Erythroblast (primary cell): ENCODE measurements at regions not wholly inside any gene's neighbourhood (a gene's known extent, or its start where the extent isn't known, plus 50 kb on each side); places are given as distances from the start of the nearest gene placed in this dataset.

Source experiments
- GATA1 ChIP-seq: IDR thresholded peaks from 2 replicates; pipeline ENCODE4 v1.6.1; 2011; ENCODE audit warnings: low read depth, mild to moderate bottlenecking, control low read depth, low read length, moderate library complexity
- POLR2A ChIP-seq: IDR thresholded peaks from 2 replicates; pipeline ENCODE4 v1.6.1; 2011; ENCODE audit warnings: mild to moderate bottlenecking, low read length

- no peak for TF ChIP-seq POLR2A
- TF ChIP-seq GATA1, result no peak
Measured at GRCh38 chr1:78291418-78291817, 199.4 kb upstream of the PTGFR start.
